NCI-H748 (cell line): ENCODE measurements at regions not wholly inside any gene's neighbourhood (a gene's known extent, or its start where the extent isn't known, plus 50 kb on each side); places are given as distances from the start of the nearest gene placed in this dataset.
A peak's percentile ranks its signal among the peaks of the same experiment; 100 is the strongest.

Experiments used
- DNase-seq: peaks from one replicate; lab custom pipeline; 2025; ENCODE audit not compliant: unreplicated experiment; lab: John Stamatoyannopoulos, UW

- no peak for DNase-seq
Measured at GRCh38 chr16:80427795-80428194, 113.0 kb upstream of the DYNLRB2 start.

DNA sequence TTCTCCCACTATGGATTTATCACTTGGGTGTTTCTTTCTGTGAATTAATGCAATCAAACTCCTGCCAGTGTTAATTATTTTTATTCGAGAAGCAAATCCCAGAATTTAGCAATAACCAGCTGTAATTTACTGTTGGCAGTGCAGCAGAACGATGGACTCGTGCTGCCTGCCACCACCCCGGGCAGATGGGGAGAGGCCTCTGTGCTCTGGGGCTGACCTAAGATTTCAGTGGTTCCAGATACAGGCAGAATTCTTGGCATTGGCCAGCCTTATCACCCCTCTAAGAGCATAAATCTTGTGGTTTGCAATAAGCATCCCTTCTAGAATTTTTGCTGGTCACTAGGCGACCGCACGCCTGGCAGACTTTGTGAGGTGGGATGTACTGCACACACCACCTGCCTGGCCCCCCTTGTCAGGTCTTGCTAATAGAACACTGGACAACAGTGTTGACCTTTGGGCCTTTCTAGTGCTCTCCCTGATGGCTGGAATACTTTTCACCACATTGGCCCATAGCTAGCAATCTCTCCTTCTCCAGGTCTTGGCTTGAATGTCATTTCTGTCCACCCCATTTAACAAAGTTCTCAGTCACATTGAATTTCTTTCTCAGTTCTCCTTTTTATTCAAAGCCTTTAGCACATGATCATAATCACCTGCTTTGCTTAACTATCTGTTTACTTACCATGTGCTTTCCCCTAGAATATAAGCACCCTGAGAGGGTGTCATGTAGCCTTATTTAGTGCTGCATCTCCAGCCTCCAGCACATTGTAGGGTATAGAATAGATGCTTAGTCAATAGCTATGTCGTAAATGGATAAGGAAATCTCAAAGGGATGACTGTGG is 122.1 kb upstream of the DYNLRB2 start:
- no peak for DNase-seq

DNA sequence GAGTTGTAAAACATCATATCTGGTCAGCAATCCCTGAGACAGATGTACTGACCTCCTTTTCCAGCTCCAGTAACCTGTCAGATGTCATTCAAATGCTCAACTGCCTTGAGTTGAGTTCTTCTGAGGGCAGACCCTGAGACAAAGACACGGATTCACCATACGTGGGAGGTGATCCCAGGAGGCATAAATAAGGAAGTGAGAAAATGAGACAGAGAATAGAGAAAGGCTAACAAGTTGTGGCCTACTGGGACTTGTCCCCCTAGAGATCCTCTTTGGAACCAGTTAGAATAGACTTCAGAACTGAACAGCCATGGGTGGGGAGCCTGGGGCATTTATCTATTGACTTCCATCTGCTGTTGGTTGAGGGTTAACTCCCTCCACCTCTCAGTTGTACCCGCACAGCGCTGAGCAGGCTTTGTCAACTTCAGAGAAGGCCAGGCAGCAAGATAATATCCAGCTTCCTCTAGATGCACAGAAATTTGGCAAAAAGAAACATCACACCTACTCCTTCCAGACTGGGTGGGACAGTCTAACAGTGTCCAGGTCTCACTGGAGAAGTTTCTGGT is 123.0 kb upstream of the DYNLRB2 start:
- DNase-seq, result no peak

GRCh38 chr16:80408014-80408413 is 132.8 kb upstream of the DYNLRB2 start:
- no peak for DNase-seq

DNA sequence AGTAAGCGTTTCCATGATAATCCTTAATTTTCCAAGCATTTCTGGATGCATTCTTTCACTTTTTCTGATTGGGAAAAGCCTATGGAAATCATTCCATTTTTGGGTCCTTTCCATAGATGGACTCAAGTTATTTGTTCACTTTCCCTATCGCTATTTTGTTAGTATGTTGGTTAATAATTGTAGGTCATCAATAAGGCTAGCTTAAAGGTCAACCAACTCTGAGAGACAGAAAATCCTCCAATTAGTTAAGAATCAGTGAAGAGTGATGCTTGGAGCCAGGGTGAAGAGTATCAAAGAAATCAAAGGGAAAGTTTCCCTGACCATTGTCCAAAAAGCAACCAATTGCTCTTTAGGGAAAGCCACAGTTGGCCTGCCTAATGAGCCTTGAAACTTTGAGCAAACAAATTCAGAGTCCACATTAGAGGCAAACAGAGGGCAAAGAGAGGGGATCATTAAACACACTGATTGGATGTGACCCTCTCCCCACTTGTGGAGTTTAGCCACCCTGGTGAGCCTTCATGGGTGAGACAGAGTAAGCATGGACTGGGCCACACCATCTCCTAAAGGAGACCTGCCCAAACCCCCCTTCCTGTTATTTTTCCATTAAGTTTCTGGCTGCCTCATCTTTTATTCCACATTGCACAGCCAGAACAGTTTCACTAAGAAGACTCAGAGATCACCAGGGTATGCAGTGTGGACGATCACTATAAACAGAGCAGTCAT is 133.4 kb upstream of the DYNLRB2 start:
- no peak for DNase-seq

- no peak for DNase-seq
Measured at GRCh38 chr16:80404847-80405246, 135.9 kb upstream of the DYNLRB2 start.

DNA sequence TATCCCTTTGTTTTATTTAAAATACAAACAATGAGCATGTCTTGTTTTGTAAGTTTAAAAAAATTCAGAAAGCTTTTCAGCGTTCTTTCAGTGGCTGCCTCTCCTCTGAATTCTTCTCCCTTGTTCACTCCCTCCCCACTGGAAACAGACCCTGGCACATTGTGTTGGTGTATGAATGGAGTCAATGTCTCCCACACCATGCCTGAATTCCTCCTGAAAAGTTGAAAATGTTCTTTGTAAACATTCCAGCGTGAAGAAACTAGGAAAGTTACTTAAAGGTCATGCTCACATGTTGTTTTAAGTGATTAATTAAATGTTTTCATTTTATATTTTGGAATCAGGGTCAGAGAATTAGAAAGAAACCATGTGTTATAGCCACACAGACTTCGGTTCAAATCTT is 136.9 kb upstream of the DYNLRB2 start:
- DNase-seq, result no peak

- DNase-seq, result no peak
Measured at GRCh38 chr16:80390871-80391489, 149.8 kb upstream of the DYNLRB2 start.

DNA sequence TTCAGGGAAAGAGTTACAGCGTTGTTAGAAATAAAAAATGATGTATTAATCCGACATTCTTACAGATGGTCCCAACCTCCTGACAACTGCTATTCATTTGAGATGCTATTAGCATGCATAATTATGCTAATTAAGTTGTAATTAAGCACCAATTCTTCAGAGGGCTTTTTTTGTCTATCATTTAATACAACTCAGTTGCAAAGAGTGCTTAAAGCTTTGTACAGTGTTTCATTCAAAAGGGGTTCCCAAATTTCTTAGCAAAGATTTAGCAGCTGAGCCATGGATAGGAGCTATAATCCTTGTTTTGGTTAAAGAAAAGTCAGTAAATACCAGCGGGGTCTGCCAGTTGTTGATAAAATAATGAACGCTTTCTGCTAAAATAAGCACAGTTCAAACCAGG is 150.7 kb upstream of the DYNLRB2 start:
- DNase-seq, result no peak

GRCh38 chr16:80389338-80389737 is 151.5 kb upstream of the DYNLRB2 start:
- no peak for DNase-seq

GRCh38 chr16:80387318-80387921 is 153.4 kb upstream of the DYNLRB2 start:
- DNase-seq, result no peak

DNA sequence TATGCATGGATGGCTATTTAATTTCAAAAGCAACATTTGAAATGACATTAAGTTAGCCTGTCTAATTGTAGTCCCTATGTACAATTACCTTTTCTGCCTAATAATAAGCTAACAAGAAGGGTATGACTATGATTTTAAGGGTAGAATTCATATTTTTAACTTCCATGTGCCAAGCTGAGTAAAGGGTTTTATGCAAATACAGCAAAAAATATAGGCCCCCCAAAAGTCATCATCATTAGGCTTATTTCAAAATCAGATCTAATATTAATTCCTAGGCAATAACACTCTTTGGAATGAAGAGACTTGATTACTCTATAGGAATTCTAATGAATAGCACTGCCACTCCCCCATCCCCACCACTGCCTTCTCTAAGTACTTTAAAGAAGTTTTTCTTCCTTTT is 155.9 kb upstream of the DYNLRB2 start:
- no peak for DNase-seq

DNA sequence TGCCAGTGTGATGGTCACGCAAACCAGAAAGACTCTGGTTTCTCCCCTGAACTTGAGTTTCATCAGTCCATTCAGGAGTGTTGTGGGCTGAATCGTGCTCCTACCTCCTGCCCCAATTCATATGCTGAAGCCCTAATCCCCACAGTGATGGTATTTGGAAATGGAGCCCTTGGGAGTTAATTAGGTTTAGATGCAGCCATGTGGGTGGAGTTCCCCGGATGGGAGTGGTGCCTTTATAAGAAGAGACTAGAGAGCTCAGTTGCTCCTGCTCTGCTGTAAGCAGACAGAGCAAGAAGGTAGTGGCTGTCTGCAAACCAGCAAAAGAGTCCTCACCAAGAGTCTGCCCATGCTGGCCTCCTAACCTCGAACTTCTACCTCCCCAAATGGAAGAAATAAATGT is 160.3 kb upstream of the DYNLRB2 start:
- DNase-seq, result no peak

GRCh38 chr16:80377096-80377956 is 163.5 kb upstream of the DYNLRB2 start:
- no peak for DNase-seq

DNA sequence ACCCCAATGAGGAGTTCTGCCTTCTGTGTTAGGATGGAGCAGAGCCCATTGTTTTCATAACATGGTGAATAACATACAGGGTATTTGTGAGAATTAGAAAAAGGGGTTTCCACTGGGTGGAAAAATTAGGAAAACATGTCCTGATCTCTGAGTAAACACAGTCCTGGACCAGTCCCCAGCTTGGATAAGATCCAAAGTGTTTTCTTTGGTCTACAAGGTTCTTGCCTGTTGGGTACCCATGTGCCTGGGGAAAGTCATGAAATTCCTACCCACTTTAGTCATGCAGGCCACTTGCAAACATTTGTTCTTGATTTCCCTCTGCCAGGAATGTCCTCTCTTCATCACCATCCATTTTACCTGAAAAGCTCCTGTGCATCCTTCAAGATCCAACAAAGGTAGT is 164.8 kb upstream of the DYNLRB2 start:
- no peak for DNase-seq

DNA sequence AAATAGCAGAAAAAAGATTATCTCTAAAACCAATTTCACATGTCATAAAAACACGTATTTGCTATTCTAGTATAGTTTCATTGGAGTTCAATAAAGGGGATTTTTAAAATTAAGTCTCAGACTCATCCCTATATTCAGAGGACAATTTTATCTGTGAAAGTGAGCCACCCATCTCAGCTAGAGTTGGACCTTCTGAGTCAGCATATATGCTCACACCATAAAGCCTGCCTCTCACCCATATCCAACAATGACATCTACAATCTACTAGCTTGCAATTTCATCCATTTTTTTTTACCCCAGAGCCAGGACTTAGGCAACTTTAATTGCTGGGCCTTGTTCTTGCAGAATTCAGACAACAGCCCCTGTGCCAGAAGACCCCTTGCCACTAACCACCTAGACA is 165.3 kb upstream of the DYNLRB2 start:
- DNase-seq, result no peak

- DNase-seq, result no peak
Measured at GRCh38 chr16:80372341-80372740, 168.5 kb upstream of the DYNLRB2 start.

- DNase-seq, result peak; percentile 58
Measured at GRCh38 chr16:80369138-80369958, 171.4 kb upstream of the DYNLRB2 start.

DNA sequence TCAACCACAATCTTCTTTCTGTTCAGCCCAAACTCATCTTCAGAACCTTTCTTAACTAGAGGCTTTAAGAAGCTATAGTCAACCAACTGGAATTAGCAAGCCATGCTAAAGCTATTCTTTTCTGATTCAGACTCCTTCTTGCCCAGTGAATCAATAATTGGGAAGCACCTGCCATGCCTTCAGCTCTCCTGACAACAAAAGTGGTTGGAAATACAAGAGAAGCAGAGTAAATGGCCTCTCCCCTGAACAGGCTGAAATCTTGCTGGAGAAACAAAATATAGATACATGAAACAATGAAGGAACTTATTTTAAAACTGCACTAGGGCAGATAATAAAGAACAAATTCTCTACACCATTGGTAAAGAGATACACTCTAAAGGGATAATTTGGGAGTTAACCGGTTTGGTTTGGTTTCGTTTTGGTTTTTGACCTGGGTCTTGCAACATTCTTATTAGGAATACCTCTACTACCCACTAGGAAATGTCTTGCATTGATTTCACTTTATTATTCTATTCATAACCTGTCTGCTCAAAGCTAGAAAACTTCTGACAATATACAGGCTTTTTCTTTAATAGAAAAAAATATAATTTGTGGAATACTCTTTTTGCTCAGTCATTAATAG is 173.6 kb upstream of the DYNLRB2 start:
- DNase-seq, result peak; percentile 2
